Stimulated activated CD4-positive, alpha-beta T cell treated with anti-CD3 and anti-CD28 coated beads, TNF-alpha, amount 100 ng/mL, for 48 hours (primary cell): ENCODE measurements at regions not wholly inside any gene's neighbourhood (a gene's known extent, or its start where the extent isn't known, plus 50 kb on each side); places are given as distances from the start of the nearest gene placed in this dataset.

Experiments
- DNase-seq, 3 donors: peaks; one replicate each; pipeline ENCODE4 v3.0.0-alpha.2; 2020; ENCODE audit warnings: low read depth in 3 of 3

DNA sequence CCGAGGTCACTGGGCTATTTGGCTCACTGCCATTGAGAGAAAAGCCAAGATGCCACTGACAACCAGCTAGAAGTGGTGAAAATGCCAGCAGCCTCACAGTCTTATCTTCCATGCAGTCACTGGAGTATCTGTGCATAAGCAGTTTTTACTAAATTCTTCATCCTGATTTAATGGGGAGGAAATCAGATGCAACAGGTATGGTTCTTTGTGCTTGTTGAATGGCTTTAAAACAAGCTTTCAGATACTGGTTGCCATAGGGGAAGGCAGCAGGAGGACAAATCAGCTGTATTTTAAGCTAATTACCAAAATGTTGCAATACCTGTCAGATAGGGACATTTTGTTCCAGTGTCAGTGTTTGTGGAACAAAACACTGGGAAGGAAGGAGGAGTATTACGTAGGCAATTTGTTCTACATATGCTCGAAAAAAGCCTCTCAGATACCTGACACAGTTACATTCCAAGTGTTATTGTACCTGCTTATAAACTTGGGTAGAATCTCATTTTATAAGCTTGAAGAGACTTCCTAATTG lies 54.1 kb upstream of the ARHGAP5 start:
- DNase-seq = no peak

DNA sequence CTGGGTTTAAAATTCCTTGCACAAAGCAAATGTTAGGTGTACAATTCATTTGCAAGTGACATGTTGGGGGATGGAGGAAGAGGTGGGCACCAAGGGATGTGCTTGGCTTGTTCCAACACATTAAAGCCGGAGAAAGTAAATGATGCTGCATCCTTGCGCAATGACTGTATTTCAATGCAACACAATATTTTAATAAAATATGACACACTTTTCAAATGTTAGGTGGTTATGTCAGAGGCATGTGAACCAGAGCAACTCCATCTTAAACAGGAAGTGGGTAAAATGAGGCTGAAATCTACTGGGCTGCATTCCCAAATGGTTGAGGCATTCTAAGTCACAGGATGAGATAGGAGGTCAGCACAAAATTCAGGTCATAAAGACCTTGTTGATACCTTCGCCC lies 53.6 kb upstream of the ARHGAP5 start:
- no peak for DNase-seq

DNA sequence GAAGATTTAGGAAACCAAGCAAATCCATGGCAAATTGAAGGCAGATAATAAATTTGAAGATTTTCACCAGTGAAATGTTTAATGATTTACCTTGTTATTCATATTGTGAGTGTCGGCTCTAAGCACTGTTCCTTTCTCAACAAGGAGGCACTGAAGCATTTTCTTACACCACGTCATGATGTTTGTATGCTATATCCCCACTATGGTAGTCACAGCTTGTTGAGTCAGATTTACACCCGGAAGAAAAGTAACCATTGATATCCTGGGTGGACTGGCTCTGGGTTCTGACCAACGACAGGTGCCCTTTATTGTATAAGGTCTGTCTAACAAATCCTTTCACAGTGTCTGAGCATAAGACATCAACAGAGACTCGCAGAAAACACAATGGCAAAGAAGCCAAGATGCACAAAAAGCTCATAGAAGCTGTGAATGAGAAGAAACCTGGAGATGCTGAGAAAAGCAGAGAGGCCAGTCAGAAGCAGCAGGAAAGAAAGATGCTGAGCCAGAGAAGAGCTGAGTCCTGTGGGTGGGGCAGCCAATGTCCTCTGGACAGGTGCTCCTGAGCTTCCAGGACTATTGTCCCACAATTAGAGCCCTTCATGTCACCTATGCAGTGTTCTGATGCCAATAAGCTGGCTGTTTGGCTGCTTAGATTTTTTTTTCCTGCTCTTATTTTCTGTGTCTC lies 49.7 kb upstream of the ARHGAP5 start:
- no peak for DNase-seq
